PFSK-1 (cell line): ENCODE measurements at regions not wholly inside any gene's neighbourhood (a gene's known extent, or its start where the extent isn't known, plus 50 kb on each side); places are given as distances from the start of the nearest gene placed in this dataset.

Source experiments
- POLR2AphosphoS5 ChIP-seq: IDR thresholded peaks from 2 replicates; pipeline ENCODE4 v1.6.1; 2012; ENCODE audit warnings: low read depth, mild to moderate bottlenecking, control low read depth, low read length, moderate library complexity
- SIN3A ChIP-seq: IDR thresholded peaks from 2 replicates; pipeline ENCODE4 v1.6.1; 2012; ENCODE audit warnings: mild to moderate bottlenecking, low read length, moderate library complexity, borderline replicate concordance; ENCODE audit not compliant: insufficient read depth
- TF ChIP-seq, protein P1 (sequence below), 2 experiments: IDR thresholded peaks; 2 replicates each; pipeline versions ENCODE4 v1.6.1 to v1.8.0; 2011 to 2012; ENCODE audit warnings: low read depth in 2 of 2, low read length in 2 of 2, control low read depth in 1 of 2, inconsistent platforms in 1 of 2, mild to moderate bottlenecking in 1 of 2, moderate library complexity in 1 of 2; ENCODE audit not compliant: insufficient read depth in 1 of 2

DNA sequence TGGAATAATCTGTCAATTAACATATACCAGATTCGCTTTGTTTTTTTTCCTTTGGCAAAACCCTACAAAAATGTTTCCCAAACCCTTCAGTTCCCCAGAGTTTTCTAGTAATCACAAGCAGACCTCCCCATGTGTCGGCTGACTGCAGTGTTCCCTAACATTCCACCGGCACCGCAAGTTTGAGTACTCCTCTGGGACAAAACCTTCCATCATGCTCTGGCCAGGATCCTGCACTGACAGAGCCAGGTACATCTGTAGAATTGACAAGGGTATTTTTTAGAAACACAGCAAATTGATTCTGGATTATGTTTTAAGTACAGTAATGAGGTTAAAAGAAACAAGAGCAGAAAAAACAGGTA lies 174.7 kb downstream of the GAS1 start:
- TF ChIP-seq SIN3A (no peak), POLR2AphosphoS5 (no peak)
- TF ChIP-seq, protein P1, sequence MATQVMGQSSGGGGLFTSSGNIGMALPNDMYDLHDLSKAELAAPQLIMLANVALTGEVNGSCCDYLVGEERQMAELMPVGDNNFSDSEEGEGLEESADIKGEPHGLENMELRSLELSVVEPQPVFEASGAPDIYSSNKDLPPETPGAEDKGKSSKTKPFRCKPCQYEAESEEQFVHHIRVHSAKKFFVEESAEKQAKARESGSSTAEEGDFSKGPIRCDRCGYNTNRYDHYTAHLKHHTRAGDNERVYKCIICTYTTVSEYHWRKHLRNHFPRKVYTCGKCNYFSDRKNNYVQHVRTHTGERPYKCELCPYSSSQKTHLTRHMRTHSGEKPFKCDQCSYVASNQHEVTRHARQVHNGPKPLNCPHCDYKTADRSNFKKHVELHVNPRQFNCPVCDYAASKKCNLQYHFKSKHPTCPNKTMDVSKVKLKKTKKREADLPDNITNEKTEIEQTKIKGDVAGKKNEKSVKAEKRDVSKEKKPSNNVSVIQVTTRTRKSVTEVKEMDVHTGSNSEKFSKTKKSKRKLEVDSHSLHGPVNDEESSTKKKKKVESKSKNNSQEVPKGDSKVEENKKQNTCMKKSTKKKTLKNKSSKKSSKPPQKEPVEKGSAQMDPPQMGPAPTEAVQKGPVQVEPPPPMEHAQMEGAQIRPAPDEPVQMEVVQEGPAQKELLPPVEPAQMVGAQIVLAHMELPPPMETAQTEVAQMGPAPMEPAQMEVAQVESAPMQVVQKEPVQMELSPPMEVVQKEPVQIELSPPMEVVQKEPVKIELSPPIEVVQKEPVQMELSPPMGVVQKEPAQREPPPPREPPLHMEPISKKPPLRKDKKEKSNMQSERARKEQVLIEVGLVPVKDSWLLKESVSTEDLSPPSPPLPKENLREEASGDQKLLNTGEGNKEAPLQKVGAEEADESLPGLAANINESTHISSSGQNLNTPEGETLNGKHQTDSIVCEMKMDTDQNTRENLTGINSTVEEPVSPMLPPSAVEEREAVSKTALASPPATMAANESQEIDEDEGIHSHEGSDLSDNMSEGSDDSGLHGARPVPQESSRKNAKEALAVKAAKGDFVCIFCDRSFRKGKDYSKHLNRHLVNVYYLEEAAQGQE (IDR thresholded peaks at IDR 0.05; ENCODE audit: insufficient read depth in 1 of 2, low read depth in 2 of 2, low read length in 2 of 2) = no peak
